ENCODE measurements at regions not wholly inside any gene's neighbourhood (a gene's known extent, or its start where the extent isn't known, plus 50 kb on each side); places are given as distances from the start of the nearest gene placed in this dataset.

DNA sequence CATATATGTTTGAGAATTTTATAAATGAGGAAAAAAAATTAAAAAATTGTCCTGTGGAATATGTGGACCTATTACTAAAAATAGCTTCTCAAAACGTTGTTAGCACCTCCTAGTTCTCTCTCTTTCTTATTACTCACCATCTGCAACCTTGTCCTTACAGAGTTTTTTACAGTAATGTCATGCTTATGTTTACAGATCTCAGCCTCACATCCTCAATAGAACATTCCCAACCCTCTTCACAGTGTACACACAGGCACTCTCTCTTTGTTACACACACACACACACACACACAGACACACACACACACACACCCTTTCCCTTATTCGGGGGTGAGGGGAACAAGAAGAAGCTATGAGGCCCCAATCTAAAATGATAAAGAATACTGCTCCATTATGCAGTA lies 197.7 kb downstream of the SLITRK6 start:
- H3K4me2 ChIP-seq (ENCODE audit: low read length), result no peak overlapping the region
- H3K27ac ChIP-seq (ENCODE audit: low read depth, low read length), result no peak overlapping the region
- H3K4me3 ChIP-seq (ENCODE audit: low read length), result no peak overlapping the region
- no peaks in the 10 kb centered on the region for H3K36me3 ChIP-seq (ENCODE audit: control insufficient read depth, low read length)
- no peaks in the 10 kb centered on the region for H3K4me1 ChIP-seq (ENCODE audit: control insufficient read depth, low read length)
- H3K27me3 ChIP-seq (ENCODE audit: control insufficient read depth, low read length), result no peaks in the 10 kb centered on the region
- H3K9me2 ChIP-seq (replicated peaks; ENCODE audit: control insufficient read depth, low read length), result no peaks in the 10 kb centered on the region
- no peaks in the 10 kb centered on the region for H4K20me1 ChIP-seq (ENCODE audit: control insufficient read depth, insufficient read depth, low read depth, low read length)
- no peaks in the 10 kb centered on the region for H3K9me3 ChIP-seq (ENCODE audit: control insufficient read depth, insufficient read depth, low read length)
- no peaks in the 10 kb centered on the region for H3F3A ChIP-seq (ENCODE audit: control insufficient read depth, insufficient read depth)
- TF ChIP-seq EZH2phosphoT487 (IDR thresholded peaks at IDR 0.05; ENCODE audit: borderline replicate concordance, low read length), result no peak
- H3K79me2 ChIP-seq (ENCODE audit: control insufficient read depth, low read length), result no peaks in the 10 kb centered on the region

DNA sequence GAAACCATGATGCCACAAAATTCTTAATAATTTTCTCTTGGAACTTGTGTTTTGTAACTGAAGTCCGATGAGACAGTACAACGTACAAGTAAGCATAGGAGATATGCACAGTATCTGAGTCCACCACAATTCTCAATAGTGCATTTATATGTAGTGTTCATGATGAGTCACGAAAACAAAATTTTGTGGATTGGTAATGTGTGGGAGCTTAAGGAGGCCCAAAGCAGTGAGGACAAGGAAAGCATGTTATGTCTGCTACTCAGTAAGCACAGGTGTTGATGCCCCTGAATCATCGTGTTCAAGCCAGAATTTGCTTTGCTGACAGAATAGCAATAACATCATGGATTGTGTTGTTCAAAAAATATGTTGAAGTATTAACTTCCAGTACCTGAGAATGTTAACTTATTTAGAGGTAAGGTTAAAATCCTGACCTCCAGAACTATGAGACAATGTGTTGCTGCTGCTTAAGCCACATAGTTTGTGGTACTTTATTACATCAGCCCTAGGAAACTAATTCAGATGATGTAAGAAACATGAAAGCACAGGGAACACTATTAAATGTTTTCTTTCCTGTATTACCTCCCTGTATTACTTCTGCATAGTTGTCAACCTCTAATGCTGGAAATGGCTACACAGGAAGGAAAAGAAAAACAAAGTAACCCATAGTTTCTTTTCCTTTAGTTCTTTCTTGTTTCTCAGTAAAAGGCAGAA lies 201.3 kb downstream of the SLITRK6 start:
- Histone ChIP-seq H3K36me3 (ENCODE audit: control insufficient read depth, low read length) (no peaks in the 10 kb centered on the region), H3K79me2 (ENCODE audit: control insufficient read depth, low read length) (no peaks in the 10 kb centered on the region), H4K20me1 (ENCODE audit: control insufficient read depth, insufficient read depth, low read depth, low read length) (no peaks in the 10 kb centered on the region), H3K4me2 (ENCODE audit: low read length) (no peak overlapping the region), H3K27ac (ENCODE audit: low read depth, low read length) (no peak overlapping the region), H3K4me1 (ENCODE audit: control insufficient read depth, low read length) (no peaks in the 10 kb centered on the region), H3F3A (ENCODE audit: control insufficient read depth, insufficient read depth) (no peaks in the 10 kb centered on the region), H3K27me3 (ENCODE audit: control insufficient read depth, low read length) (no peaks in the 10 kb centered on the region), H3K9me2 (replicated peaks; ENCODE audit: control insufficient read depth, low read length) (no peaks in the 10 kb centered on the region), H3K9me3 (ENCODE audit: control insufficient read depth, insufficient read depth, low read length) (no peaks in the 10 kb centered on the region), H3K4me3 (ENCODE audit: low read length) (no peak overlapping the region)
- TF ChIP-seq, protein P1, sequence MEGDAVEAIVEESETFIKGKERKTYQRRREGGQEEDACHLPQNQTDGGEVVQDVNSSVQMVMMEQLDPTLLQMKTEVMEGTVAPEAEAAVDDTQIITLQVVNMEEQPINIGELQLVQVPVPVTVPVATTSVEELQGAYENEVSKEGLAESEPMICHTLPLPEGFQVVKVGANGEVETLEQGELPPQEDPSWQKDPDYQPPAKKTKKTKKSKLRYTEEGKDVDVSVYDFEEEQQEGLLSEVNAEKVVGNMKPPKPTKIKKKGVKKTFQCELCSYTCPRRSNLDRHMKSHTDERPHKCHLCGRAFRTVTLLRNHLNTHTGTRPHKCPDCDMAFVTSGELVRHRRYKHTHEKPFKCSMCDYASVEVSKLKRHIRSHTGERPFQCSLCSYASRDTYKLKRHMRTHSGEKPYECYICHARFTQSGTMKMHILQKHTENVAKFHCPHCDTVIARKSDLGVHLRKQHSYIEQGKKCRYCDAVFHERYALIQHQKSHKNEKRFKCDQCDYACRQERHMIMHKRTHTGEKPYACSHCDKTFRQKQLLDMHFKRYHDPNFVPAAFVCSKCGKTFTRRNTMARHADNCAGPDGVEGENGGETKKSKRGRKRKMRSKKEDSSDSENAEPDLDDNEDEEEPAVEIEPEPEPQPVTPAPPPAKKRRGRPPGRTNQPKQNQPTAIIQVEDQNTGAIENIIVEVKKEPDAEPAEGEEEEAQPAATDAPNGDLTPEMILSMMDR (IDR thresholded peaks at IDR 0.05; ENCODE audit: low read depth, low read length, poor library complexity, severe bottlenecking), result no peak
- no peak for TF ChIP-seq EZH2phosphoT487 (IDR thresholded peaks at IDR 0.05; ENCODE audit: borderline replicate concordance, low read length)

DNA sequence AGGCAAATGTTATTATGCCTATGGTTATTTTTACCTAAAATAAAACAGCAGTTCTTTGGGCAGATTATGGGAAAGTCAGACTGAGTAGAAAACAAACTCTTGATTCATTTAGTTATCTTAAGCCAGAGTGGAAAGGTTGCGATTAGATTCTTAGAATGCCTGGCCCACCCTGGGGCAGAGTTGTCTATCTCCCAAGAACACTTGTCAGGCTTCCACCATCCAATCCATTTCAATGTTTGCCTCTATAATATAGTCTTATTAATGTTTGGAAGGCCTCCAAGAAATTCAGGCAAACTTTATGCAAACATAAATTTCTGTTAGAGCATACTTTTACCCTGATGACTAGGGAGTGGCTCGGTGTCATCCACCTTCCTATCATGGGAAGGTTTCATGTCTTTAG lies 207.0 kb downstream of the SLITRK6 start:
- H3K4me2 ChIP-seq (ENCODE audit: low read length), result no peak overlapping the region
- no peaks in the 10 kb centered on the region for H3K4me1 ChIP-seq (ENCODE audit: control insufficient read depth, low read length)
- no peaks in the 10 kb centered on the region for H3K27me3 ChIP-seq (ENCODE audit: control insufficient read depth, low read length)
- H3F3A ChIP-seq (ENCODE audit: control insufficient read depth, insufficient read depth), result no peaks in the 10 kb centered on the region
- H3K4me3 ChIP-seq (ENCODE audit: low read length), result no peak overlapping the region
- no peaks in the 10 kb centered on the region for H3K79me2 ChIP-seq (ENCODE audit: control insufficient read depth, low read length)
- TF ChIP-seq, protein P1 (IDR thresholded peaks at IDR 0.05; ENCODE audit: low read depth, low read length, poor library complexity, severe bottlenecking), result no peak
- TF ChIP-seq EZH2phosphoT487 (IDR thresholded peaks at IDR 0.05; ENCODE audit: borderline replicate concordance, low read length), result no peak
- H4K20me1 ChIP-seq (ENCODE audit: control insufficient read depth, insufficient read depth, low read depth, low read length), result no peaks in the 10 kb centered on the region
- no peaks in the 10 kb centered on the region for H3K36me3 ChIP-seq (ENCODE audit: control insufficient read depth, low read length)
- H3K9me2 ChIP-seq (replicated peaks; ENCODE audit: control insufficient read depth, low read length), result no peaks in the 10 kb centered on the region
- no peaks in the 10 kb centered on the region for H3K9me3 ChIP-seq (ENCODE audit: control insufficient read depth, insufficient read depth, low read length)
- no peak overlapping the region for H3K27ac ChIP-seq (ENCODE audit: low read depth, low read length)

DNA sequence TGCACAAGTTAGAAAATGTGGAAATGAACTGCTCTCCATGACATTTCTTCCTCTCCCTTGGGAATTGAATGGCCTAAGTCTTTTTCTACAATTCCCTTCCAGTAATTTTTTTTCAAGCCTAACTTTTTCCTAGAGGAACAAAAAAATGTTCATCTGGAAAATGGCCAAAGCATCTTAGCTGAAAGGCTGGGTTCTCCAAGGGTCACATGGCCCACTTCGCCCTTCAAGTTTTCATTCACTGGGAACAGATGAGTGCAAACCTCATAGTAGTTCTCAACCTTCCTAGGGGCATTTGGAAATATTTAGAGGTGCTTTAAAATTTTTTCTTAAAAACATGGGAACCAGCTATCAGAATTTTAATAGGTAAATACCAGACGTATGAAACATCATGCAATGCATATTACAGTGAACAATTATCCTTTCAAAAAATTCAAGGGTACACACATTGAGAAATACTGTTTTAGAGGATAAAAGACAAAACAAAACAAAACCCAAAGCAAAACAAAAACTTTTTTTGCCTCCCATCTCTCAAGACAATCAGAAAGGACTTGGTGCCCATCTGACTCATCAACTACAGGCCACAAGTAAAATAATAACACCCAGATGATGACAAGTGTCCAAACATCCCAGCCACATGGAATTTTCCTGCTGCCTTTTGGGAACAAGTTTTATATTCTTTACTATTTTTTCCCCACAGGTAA lies 208.8 kb downstream of the SLITRK6 start:
- Histone ChIP-seq H3K4me1 (ENCODE audit: control insufficient read depth, low read length) (no peaks in the 10 kb centered on the region), H3K79me2 (ENCODE audit: control insufficient read depth, low read length) (no peaks in the 10 kb centered on the region), H3K4me3 (ENCODE audit: low read length) (no peak overlapping the region), H3K27me3 (ENCODE audit: control insufficient read depth, low read length) (no peaks in the 10 kb centered on the region), H3K27ac (ENCODE audit: low read depth, low read length) (no peak overlapping the region), H3K9me3 (ENCODE audit: control insufficient read depth, insufficient read depth, low read length) (no peaks in the 10 kb centered on the region), H3F3A (ENCODE audit: control insufficient read depth, insufficient read depth) (no peaks in the 10 kb centered on the region), H4K20me1 (ENCODE audit: control insufficient read depth, insufficient read depth, low read depth, low read length) (no peaks in the 10 kb centered on the region), H3K36me3 (ENCODE audit: control insufficient read depth, low read length) (no peaks in the 10 kb centered on the region), H3K4me2 (ENCODE audit: low read length) (no peak overlapping the region), H3K9me2 (replicated peaks; ENCODE audit: control insufficient read depth, low read length) (no peaks in the 10 kb centered on the region)
- TF ChIP-seq, protein P1 (IDR thresholded peaks at IDR 0.05; ENCODE audit: low read depth, low read length, poor library complexity, severe bottlenecking), result no peak
- TF ChIP-seq EZH2phosphoT487 (IDR thresholded peaks at IDR 0.05; ENCODE audit: borderline replicate concordance, low read length), result no peak

Measured in DOHH2 (cell line).